GM21515 (cell line): ENCODE measurements at regions not wholly inside any gene's neighbourhood (a gene's known extent, or its start where the extent isn't known, plus 50 kb on each side); places are given as distances from the start of the nearest gene placed in this dataset.
"Not testable (repeated sequence)": the region's sequence is repeated elsewhere in the genome, so short reads cannot be mapped to it uniquely, and the experiment has no call there.

Source experiments
- ATAC-seq: cut with Tn5 transposase; IDR thresholded peaks from one replicate; pipeline ENCODE4 v1.9.1; 2021; ENCODE audit not compliant: unreplicated experiment

DNA sequence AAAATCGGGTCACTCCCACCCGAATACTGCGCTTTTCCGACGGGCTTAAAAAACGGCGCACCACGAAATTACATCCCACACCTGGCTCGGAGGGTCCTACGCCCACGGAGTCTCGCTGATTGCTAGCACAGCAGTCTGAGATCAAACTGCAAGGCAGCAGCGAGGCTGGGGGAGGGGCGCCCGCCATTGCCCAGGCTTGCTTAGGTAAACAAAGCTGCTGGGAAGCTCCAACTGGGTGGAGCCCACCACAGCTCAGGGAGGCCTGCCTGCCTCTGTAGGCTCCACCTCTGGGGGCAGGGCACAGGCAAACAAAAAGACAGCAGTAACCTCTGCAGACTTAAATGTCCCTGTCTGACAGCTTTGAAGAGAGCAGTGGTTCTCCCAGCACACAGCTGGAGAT lies 325.7 kb upstream of the PIK3R1 start:
- ATAC-seq = not testable (repeated sequence)

DNA sequence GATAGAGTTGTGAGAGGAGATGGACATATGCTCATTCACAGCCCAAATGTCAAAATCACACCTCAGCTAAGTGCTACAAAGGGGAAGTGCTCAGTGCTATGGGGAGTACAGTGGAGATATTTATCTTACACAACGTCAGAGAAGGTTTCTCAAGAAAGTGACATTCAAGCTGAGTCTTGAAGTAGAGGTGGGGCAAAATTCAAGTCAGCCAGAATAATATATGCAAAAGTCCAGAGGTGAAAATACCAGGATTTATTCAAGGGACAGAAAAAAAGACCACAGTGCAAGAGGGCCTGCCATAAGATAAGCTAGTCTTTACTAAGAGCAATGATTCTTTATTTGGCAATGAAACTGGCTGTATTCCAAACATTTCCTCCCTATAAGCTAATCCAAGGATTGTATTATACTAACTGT lies 327.8 kb upstream of the PIK3R1 start:
- no peak for ATAC-seq

DNA sequence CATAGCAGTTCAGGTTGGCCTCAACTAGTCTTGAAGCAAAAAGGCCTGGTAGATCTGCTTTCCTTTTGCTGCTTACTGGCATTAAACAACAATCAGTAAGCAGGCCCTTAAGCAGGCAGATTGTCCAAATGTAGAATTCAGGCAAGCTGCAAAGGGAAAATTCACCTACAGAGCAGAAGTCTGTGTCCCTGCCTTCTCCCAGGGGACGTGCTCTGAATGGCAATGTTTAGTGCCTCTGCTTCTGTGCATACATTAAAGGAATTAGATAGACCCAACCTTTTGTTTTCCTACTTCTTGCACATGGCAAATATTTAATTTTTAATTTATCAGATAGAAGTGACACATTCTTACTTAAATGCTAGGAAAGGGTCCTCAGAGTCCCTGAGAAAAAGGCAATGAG lies 328.8 kb upstream of the PIK3R1 start:
- no peak for ATAC-seq

DNA sequence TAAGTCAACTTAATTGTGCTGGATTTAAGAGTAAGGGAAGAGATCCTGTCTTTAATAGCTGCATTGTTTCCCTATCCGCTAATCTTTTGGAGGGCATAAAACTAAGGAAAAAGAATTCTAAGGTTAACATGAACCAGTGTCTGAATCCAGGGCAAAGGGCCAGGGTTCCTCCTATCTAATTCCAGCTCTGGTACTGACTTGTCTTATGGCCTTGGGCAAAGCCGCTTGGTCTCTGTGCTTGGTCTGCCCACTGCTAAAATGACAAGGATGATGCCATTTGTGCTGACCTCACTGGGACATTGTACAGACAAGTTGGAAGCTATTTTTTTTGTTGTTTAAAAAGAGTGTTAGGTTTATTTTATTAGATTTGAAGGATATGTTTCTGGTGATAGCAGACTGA lies 334.7 kb upstream of the PIK3R1 start:
- no peak for ATAC-seq

DNA sequence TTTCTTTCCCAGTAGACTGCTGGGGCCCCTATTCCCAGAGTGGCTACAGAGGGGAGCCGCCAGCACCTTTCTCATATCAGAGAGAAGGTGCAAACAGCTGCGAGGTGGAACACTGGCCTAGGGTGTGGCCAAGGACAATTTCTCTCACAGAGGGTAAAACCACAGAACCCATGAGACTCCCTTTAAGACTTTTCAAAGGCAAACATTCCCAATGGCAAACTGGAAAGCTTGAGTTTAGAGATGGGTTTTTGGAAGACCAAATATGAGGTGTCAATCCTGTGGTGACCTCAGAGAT lies 335.1 kb upstream of the PIK3R1 start:
- no peak for ATAC-seq

DNA sequence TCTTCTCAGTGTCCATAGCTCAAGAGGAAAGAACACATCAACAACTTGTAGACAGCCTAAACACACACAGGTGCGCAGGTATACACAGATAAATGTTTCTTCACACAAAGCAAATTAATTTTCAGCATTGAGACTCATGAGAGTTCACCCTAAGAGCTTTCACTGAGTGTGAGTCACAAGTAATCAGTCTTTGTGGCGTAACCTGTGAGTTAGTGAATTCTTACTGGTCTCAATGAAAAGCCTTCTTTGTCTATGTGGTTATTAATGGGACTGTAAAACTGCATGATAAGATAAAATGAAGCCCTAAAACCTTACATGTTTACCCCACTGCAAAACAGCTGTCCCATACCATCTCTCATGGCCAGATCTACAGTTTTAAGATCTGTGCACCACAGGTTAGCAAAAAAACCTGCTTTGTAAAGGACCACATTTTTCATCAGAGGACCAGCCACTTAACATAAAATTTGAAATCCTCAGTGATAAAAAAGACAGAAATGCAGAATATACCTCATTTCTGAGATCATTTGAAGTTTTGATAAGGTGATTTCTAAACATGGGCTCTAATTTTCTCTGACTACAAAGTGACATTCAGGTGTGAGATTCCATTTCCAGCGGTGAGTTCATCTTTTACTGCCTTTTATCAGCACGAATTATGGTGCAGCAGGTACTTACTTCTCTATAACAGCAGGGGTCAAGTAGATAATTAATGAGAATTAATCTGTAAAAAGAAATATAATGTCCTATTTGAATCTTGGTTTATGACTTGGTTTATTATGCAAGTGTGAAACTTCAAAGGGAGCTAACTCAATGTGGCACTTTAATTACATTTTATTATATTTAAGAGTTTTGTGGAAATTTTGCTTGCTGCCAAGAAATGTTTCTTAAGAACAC lies 335.7 kb upstream of the PIK3R1 start:
- no peak for ATAC-seq

DNA sequence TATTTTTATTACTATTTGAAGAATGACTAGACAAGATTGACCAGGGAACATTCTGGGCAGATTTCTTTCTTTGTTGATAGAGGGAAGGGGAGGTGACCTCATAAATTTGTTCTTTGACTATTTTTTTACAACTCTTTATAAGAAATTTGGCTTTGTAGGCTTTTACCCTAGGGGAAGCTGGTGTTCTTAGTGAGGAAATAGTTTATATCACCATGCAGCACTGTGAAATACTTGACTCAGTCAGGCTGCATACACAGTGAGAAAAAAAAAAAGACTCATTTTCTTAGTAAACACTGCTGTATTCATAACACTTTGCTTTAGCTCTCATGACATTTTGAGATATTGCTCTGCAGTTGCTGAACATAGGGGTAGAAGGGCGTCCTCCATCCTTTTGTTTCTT lies 336.6 kb upstream of the PIK3R1 start:
- ATAC-seq = no peak

DNA sequence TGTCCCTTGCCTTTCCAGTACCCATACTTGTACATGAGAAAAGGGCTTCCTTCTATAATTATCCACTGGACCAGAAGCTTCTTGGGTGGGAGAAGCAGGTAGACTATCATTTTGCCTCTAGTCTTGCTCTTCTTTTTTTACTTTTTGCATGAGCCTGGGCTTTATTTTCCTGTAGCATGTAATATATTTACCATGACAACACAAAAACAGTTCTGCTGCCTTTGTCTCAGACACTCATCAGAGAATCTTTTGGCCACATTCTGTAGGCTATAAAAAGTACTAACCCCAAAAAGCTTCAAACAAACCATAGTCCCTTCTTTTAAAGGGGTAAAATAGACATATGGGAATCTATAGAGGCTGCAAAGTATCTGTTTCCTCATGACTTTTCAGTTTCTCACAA lies 339.2 kb upstream of the PIK3R1 start:
- ATAC-seq = no peak

DNA sequence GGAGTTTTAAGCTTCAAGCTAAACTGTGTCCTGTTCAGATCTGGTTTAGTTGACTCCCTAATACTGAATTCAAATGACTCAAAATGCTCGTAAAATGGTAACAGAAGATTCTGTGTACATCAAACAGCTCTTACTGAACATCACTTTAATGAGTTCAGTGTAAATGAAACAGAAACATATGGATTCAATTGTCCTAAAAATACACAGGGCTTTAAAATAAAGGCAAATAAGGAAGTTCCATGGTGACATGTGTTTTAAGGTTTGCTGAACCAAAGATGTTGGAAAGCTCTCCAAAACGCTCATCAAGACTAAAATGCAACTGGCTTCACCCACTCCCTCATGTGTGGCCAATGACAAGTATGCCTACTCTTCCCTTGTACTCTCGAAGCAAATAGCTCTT lies 340.0 kb upstream of the PIK3R1 start:
- no peak for ATAC-seq

DNA sequence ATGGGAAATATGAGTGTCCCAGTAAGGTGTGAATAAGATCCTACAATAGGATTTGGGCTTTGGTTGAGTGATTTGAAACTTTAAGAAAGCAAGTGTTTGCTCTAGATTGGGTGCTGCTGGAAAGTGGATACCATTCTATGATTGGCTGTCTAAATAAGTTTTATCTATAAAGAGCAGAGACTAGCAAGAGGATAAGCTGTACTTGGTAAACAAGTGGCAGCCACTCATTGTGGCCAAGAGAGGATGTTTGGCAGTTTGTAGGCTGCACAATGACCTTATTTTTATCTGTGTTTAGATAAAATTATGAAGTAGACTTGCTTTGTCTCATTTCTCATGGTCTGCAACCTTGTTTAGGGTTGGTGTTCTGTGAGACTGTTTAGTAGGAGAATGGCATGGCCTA lies 341.6 kb upstream of the PIK3R1 start:
- no peak for ATAC-seq

DNA sequence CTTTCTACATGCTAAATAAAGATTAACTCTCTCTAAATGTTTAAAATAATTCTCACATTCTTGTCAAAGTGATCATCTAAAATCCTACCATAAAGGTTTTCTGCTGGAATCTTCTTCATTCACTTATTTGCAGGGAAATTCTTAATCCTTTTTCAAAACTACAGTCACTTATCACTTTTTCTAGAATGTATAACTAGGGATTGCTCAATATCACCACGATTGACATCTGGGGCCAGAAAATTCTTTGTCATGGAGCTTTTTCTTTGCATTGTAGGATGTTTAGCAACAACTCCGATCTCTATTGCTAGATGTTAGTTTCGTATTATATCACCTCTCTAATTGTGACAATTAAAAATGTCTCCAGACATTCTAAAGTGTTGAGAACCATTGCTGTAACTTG lies 344.9 kb upstream of the PIK3R1 start:
- ATAC-seq = no peak

DNA sequence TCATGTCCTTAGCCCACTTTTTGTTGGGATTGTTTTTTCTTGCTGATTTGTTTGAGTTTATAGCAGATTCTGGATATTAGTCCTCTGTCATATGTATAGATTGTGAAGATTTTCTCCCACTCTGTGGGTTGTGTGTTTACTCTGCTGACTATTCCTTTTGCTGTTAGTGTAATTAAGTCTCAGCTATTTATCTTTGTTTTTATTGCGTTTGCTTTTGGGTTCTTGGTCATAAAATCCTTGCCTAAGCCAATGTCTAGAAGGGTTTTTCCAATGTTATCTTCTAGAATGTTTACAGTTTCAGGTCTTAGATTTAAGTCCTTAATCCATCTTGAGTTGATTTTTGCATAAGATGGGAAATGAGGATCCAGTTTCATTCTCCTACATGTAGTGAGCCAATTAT lies 351.2 kb upstream of the PIK3R1 start:
- not testable (repeated sequence) for ATAC-seq

DNA sequence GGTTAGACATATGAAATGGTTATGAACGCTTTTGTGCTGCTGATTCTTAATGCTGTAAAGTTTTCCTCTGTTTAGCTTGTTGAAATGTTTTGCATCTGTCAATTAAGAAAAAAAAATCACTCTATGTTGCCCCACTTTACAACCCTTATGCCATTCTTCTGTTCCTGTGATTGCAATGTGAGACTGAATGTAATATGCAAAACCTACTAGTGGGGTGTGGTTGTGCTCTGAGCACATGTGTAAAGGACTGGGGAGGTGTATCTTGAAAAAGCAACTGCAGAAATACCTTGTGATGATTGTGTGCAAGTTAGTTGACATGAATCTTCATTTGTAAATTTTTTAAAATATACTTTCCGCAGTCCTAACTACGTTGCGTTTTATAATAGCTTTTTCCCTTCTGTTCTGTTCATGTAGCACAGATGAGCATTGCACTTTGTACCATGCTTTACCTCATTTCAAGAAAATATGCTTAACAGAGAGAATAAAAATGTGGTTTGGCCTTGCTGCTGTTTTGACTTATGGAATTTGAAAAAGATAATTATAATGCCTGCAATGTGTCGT lies 357.0 kb upstream of the PIK3R1 start:
- no peak for ATAC-seq

DNA sequence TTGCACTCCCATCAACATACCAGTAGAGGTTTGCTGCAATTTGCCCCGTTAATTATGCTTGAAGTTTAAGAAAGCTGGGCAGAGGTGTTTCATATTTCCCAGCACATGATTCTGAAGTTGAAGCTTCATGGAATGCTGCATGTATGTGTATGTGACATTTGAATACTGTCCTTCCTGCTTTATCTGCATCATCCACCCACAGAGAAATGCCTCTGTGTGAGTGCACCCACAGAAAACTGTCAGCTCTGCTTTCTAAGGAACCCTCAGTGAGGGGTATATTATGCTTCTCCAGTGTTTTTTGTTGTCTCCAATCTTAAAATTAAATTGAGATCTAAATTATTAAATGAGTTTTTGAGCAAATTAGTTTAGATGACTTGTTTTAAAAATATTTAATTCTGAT lies 358.1 kb upstream of the PIK3R1 start:
- ATAC-seq = no peak

DNA sequence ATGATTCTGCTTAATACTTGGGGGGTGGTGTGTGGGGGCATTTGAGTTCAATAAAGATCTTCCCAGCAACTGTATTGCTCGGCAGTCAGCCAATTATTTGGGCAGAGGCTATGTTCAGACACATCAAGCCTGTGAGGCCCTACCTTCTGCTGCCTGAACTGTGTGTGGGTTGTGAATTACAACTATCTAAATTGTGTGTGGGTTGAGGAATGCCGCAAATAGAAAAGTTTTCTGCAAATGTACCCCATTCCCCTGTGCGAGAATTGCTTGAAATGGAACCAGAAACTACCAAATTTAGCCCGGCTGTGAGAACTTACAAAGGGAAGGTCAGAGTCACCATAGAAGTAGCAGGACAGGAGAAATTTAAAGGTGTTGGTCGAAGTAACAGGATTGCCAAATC lies 360.0 kb upstream of the PIK3R1 start:
- ATAC-seq = no peak

DNA sequence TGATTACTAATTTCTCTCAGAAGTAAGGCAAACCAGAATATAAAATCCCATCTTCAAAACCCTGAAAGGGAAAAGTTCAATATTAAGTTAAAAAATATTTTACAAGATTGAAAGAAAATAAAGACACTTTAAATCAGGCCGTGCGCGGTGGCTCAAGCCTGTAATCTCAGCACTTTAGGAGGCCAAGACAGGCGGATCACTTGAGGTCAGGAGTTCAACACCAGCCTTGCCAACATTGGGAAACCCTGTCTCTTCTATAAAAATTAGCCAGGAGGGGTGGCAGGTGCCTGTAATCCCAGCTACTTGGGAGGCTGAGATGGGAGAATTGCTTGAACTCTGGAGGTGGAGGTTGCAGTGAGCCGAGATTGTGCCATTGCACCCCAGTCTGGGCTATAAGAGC lies 364.6 kb upstream of the PIK3R1 start:
- not testable (repeated sequence) for ATAC-seq

DNA sequence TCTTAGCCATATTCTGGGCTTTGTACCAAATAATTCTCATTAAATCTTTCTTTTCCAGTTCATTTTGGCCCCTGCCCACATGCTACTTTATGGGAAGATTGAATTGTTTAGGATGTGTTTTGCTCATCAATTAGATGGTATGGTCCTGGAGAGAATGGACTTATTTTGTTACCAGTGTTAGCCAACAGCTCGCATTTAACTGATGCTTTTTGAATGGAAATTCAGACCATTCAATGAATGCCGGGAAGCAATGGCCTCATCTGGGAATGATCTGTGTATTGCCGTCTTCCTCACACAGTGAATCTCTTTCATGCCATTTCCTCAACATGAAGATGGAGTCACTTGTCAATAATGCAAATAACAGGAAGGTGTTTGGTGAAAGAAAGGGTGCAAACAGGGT lies 370.6 kb upstream of the PIK3R1 start:
- ATAC-seq = no peak

DNA sequence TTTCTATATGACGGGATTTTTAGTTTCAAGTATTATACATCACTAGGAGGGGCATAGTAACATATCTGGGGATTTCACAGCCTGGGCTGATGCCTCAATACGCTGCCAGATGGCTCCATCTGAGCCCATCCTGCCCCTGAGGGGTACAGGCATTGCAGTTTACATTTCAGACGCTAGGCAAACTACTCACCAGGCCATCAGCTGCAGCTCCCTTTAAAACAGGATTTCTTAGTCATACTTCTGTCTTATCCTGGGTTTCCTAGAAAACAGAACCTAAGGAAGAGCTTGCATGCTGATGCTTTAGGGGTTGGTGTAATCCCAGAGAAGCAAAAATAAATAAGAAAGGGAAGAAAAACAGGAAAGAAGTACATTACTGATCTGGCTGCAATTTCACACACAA lies 372.8 kb upstream of the PIK3R1 start:
- no peak for ATAC-seq

DNA sequence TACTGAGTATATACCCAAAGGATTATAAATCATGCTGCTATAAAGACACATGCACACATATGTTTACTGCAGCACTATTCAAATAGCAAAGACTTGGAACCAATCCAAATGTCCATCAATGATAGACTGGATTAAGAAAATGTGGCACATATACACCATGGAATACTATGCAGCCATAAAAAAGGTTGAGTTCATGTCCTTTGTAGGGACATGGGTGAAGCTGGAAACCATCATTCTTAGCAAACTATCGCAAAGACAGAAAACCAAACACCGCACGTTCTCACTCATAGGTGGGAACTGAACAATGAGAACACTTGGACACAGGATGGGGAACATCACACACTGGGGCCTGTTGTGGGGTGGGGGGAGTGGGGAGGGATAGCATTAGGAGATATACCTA lies 378.3 kb upstream of the PIK3R1 start:
- ATAC-seq = not testable (repeated sequence)

DNA sequence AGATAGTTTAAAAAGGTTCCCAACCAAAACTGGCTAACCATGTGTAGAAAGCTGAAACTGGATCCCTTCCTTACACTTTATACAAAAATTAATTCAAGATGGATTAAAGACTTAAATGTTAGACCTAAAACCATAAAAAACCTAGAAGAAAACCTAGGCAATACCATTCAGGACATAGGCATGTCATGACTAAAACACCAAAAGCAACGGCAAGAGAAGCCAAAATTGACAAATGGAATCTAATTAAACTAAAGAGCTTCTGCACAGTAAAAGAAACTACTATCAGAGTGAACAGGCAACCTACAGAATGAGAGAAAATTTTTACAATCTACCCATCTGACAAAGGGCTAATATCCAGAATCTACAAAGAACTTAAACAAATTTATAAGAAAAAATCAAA lies 379.1 kb upstream of the PIK3R1 start:
- not testable (repeated sequence) for ATAC-seq

DNA sequence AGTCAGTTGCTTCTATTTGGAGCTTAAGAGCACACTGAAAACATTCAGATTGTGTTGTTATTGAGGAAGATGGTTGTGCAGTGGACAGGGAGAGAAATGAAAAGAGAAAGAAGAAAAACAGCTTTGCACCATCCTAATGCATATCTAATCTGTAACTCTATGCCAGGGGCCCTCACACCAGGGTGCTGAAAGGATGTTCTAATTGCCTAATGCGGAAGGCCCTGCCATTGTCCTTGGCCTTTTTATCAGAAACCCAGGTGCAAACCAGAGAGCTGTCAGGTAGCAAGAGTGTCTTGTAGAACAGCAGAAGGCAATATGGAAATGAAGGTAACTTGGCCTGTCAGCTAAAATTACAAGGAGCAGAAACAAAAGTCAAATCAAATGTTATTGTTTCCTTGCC lies 384.5 kb upstream of the PIK3R1 start:
- no peak for ATAC-seq

DNA sequence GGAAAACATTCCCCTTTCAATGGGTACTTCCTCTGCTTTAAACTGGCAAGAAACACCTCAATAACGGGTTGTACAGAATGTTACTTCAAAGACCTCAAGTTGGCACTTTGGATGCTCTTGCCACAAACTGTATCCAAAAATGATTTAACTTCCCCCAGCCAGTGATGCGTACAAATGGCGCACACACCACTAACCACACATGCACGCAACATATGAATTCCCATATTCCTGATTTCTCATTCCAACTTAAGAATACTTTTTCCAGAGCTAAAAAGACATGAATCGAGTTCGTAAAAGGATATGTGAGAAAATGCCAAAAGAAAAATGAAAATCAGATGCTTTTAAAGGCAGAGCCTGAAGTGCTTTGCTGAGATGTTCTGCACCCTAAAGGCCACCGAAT lies 388.0 kb upstream of the PIK3R1 start:
- no peak for ATAC-seq

DNA sequence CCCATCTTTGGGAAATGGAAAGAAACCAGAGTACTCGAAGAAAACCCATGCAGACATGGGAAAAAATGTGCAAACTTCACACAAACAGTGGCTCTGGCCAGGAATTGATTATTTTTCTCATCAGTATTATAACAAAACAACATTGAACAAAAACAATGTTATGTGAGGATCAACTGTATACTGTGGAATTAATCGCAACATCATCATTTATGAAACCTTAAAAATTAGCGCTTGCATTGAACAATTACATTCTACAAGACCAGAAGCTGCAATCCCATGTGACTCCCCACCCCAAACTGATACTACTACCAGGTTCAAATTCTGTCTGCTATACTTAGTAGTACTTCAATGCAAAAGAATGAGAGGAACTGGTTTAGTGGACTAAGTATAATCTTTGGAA lies 390.7 kb upstream of the PIK3R1 start:
- ATAC-seq = no peak
